Esophagus (tissue), 2 donors: ENCODE measurements at regions not wholly inside any gene's neighbourhood (a gene's known extent, or its start where the extent isn't known, plus 50 kb on each side); places are given as distances from the start of the nearest gene placed in this dataset.
"Not testable (repeated sequence)": the region's sequence is repeated elsewhere in the genome, so short reads cannot be mapped to it uniquely, and the experiment has no call there.

Experiments
- H3K27ac ChIP-seq, 2 donors: one replicate each; pipeline ENCODE4 v1.5.1; 2013; ENCODE audit warnings: low read depth in 2 of 2, mild to moderate bottlenecking in 2 of 2, inconsistent platforms in 1 of 2, low read length in 1 of 2, moderate library complexity in 1 of 2
- H3K27me3 ChIP-seq, 2 donors: one replicate each; pipeline ENCODE4 v1.6.1; 2013; ENCODE audit warnings: low read length in 2 of 2, control low read depth in 1 of 2, mild to moderate bottlenecking in 1 of 2; ENCODE audit not compliant: insufficient read depth in 2 of 2, control insufficient read depth in 1 of 2
- H3K36me3 ChIP-seq, 2 donors: one replicate each; pipeline ENCODE4 v1.6.1; 2013; ENCODE audit warnings: low read length in 1 of 2; ENCODE audit not compliant: control insufficient read depth in 2 of 2, insufficient read depth in 2 of 2
- H3K4me1 ChIP-seq, 2 donors: one replicate each; pipeline ENCODE4 v1.6.1; 2013; ENCODE audit warnings: low read length in 1 of 2; ENCODE audit not compliant: control insufficient read depth in 2 of 2, insufficient read depth in 2 of 2
- H3K4me3 ChIP-seq, 2 donors: one replicate each; pipeline ENCODE4 v1.5.1; 2013; ENCODE audit warnings: low read length in 2 of 2, mild to moderate bottlenecking in 2 of 2, low read depth in 1 of 2, moderate library complexity in 1 of 2
- H3K9me3 ChIP-seq, 2 donors: one replicate each; pipeline ENCODE4 v1.6.1; 2013; ENCODE audit warnings: mild to moderate bottlenecking in 2 of 2, low read depth in 1 of 2, low read length in 1 of 2, moderate library complexity in 1 of 2; ENCODE audit not compliant: control insufficient read depth in 2 of 2, insufficient read depth in 1 of 2
- WGBS, 2 donors: extraction: QIAGEN DNeasy Blood & Tissue Kit; methylation state at CpG; one replicate each; pipeline ENCODE4 v1.1.7; 2013; 5-methylcytosine and 5-hydroxymethylcytosine counted together
- donor health status: healthy with polysubstance abuse.
- donor health status: Bipolar disorder and iron deficiency.

DNA sequence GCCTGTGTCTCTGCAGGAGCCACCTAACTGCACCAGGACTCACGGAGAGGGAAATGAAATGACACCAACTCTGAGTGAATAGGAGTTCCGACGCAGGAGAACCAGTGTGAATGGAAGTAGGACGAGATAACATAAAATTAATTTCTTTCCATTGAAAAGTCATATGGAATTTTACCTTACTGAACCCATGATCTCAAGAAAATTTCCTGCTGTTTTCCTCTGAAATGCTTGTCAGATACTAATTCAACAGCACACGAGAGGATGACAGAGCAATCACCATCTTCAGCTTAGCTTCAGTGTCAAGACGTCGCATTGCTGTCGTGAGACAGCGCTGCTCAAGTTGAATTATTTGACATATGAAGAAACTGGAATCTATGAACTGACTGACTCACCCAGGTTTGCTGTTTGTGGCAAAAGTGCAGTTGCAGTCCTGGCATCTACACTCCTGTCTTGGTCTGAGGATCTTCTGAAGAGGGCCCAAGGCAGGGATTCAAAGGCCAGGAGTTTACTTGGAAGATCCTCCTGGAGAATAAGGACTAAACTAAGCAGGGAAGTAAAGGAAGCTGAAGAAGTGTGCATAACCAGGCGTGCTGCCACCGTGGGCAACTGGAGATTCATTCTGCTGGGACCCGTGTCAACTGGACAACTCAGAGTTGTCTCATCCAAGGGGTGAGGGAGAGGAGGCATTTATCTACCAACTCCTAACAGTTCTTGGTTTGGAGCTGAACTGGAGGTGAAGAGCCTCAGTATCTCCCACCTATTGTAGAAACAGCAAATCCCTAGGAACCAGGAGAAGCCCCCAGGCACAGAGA is 214.4 kb upstream of the IRS2 start:
- no peaks in the 10 kb centered on the region for H3K9me3 ChIP-seq
- H3K36me3 ChIP-seq = no peaks in the 10 kb centered on the region
- H3K4me1 ChIP-seq = no peaks in the 10 kb centered on the region
- H3K4me3 ChIP-seq = no peak overlapping the region
- no peaks in the 10 kb centered on the region for H3K27me3 ChIP-seq
- WGBS, 2 donors = 85 to 86% methylated on average over 12 of the region's 12 CpGs
- no peak overlapping the region for H3K27ac ChIP-seq

GRCh38 chr13:109999659-110000533 is 213.5 kb upstream of the IRS2 start:
- Histone ChIP-seq H3K27ac (no peak overlapping the region), H3K27me3 (no peaks in the 10 kb centered on the region), H3K9me3 (no peaks in the 10 kb centered on the region), H3K4me3 (no peak overlapping the region), H3K4me1 (no peaks in the 10 kb centered on the region), H3K36me3 (no peaks in the 10 kb centered on the region)
- WGBS, 2 donors = 60% methylated on average over 21 of the region's 21 CpGs

DNA sequence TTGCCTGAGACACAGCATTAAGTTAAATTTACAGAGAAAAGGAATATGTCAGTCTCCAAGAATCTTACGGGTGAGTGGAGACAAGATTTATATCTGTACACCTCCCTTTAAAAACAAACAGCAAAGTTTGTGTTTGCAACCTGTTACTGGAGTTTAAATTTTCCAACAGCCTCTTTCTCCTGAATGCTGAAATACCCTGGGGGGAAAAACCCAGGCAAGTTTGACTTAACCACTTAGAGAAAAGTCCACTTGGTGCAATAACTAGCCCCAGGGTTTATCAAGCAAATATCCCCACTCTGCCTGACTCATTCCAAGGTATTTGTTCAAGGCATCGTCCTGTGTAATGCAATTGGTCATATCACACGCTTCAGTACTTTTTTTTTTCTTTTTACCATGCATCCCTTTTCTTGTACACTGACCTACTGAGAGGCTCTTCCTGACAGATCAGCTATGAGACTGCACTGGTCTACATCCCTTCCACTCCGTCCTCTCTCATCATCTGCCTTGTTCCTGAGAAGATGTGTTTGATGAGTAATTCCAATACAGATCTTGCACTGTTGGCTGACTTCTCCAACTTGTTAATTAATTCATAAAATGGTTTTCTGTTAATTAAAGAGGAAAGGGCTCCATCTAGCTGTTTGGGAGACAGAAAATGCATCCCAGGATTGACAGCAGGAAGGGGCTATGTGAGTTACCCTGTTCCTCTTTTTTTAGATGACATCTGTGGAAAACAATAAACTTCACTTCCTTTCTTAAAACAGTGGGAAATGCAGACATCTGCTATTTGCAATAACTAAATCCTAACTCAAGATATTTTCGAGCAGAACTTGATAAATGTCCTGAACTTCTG is 212.5 kb upstream of the IRS2 start:
- H3K36me3 ChIP-seq = no peaks in the 10 kb centered on the region
- 39 to 45% methylated on average over 5 of the region's 5 CpGs for WGBS, 2 donors
- no peak overlapping the region for H3K27ac ChIP-seq

GRCh38 chr13:109998037-109998436 is 211.7 kb upstream of the IRS2 start:
- WGBS, 2 donors = 80 to 92% methylated on average over 1 of the region's 1 CpG
- no peaks in the 10 kb centered on the region for H3K9me3 ChIP-seq

More for the DNA sequence above, 212.5 kb upstream of the IRS2 start:
- H3K4me1 ChIP-seq = no peaks in the 10 kb centered on the region
- H3K9me3 ChIP-seq = no peaks in the 10 kb centered on the region
- H3K4me3 ChIP-seq = no peak overlapping the region
- no peaks in the 10 kb centered on the region for H3K27me3 ChIP-seq

DNA sequence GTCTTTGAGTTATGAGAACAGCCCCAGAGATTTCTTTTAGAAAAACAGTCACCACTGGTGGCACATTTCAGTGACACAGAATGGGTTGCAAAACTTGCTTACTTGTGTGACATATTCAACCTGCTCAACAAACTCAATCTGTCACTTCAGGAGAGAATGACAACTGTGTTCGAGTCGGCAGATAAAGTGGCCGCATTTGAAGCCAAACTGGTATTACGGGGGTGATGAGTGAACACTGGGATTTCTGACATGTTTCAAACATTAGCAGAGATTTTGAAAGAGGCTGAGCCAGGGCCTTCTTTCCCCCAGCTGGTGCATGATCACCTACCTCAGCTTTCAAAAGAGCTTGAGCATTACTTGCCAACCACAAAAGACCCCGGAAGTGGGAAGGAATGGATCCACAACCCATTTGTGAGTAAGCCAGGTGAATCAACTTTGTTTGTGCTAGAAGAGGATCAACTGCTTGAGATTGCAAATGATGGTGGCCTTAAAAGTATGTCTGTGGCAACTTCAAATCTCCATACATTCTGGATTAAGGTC is 210.7 kb upstream of the IRS2 start:
- 79 to 80% methylated on average over 5 of the region's 5 CpGs for WGBS, 2 donors
- not testable (repeated sequence) for H3K27me3 ChIP-seq, H3K27ac ChIP-seq, H3K9me3 ChIP-seq, H3K36me3 ChIP-seq, H3K4me1 ChIP-seq, H3K4me3 ChIP-seq

More at GRCh38 chr13:109998037-109998436, 211.7 kb upstream of the IRS2 start:
- no peaks in the 10 kb centered on the region for H3K36me3 ChIP-seq
- no peaks in the 10 kb centered on the region for H3K27me3 ChIP-seq
- H3K4me1 ChIP-seq = no peaks in the 10 kb centered on the region
- no peak overlapping the region for H3K4me3 ChIP-seq
- no peak overlapping the region for H3K27ac ChIP-seq

GRCh38 chr13:109996404-109996960 is 210.1 kb upstream of the IRS2 start:
- Histone ChIP-seq H3K27me3 (no peaks in the 10 kb centered on the region), H3K36me3 (no peaks in the 10 kb centered on the region), H3K4me3 (no peak overlapping the region), H3K27ac (no peak overlapping the region), H3K4me1 (no peaks in the 10 kb centered on the region), H3K9me3 (no peaks in the 10 kb centered on the region)
- WGBS, 2 donors = 80 to 87% methylated on average over 10 of the region's 10 CpGs

- Histone ChIP-seq H3K4me1 (no peaks in the 10 kb centered on the region), H3K9me3 (no peaks in the 10 kb centered on the region), H3K4me3 (no peak overlapping the region), H3K27me3 (no peaks in the 10 kb centered on the region), H3K27ac (no peak overlapping the region), H3K36me3 (no peaks in the 10 kb centered on the region)
- 90 to 94% methylated on average over 2 of the region's 2 CpGs for WGBS, 2 donors
Observed at GRCh38 chr13:109995578-109995977, 209.2 kb upstream of the IRS2 start.

- Histone ChIP-seq H3K36me3 (no peaks in the 10 kb centered on the region), H3K9me3 (no peaks in the 10 kb centered on the region), H3K4me1 (no peaks in the 10 kb centered on the region), H3K27ac (no peak overlapping the region), H3K27me3 (no peaks in the 10 kb centered on the region), H3K4me3 (no peak overlapping the region)
- 84 to 85% methylated on average over 6 of the region's 6 CpGs for WGBS, 2 donors
Observed at GRCh38 chr13:109990296-109990695, 203.9 kb upstream of the IRS2 start.

GRCh38 chr13:109989686-109990085 is 203.3 kb upstream of the IRS2 start:
- no peak overlapping the region for H3K4me3 ChIP-seq
- no peaks in the 10 kb centered on the region for H3K9me3 ChIP-seq
- 82 to 84% methylated on average over 3 of the region's 3 CpGs for WGBS, 2 donors
- H3K4me1 ChIP-seq = no peaks in the 10 kb centered on the region
- H3K27me3 ChIP-seq = no peaks in the 10 kb centered on the region
- no peaks in the 10 kb centered on the region for H3K36me3 ChIP-seq
- no peak overlapping the region for H3K27ac ChIP-seq
